Testis (tissue), 2 donors: ENCODE measurements at regions not wholly inside any gene's neighbourhood (a gene's known extent, or its start where the extent isn't known, plus 50 kb on each side); places are given as distances from the start of the nearest gene placed in this dataset.

Source experiments
- DNase-seq: peaks from one replicate; pipeline ENCODE4 v3.0.0-alpha.2; 2019
- H3K27ac ChIP-seq, 2 donors: fragments of 200-600 bp; sonication (generic); one replicate each; pipeline ENCODE4 v1.5.1; 2019
- H3K27me3 ChIP-seq: fragments of 200-600 bp; sonication (generic); one replicate; pipeline ENCODE4 v1.5.1; 2019
- H3K36me3 ChIP-seq: fragments of 200-600 bp; sonication (generic); one replicate; pipeline ENCODE4 v1.5.1; 2017; ENCODE audit warnings: low read depth; ENCODE audit errors: missing control alignments
- H3K4me1 ChIP-seq: fragments of 200-600 bp; sonication (generic); one replicate; pipeline ENCODE4 v1.5.1; 2019
- H3K4me3 ChIP-seq, 2 donors: fragments of 200-600 bp; sonication (generic); one replicate each; pipeline ENCODE4 v1.5.1; 2017 to 2019
- H3K9me3 ChIP-seq: fragments of 200-600 bp; sonication (generic); one replicate; pipeline ENCODE4 v1.5.1; 2017
- CTCF ChIP-seq, 3 experiments: fragments of 450-650 bp in 2 of 3; fragments of 200-600 bp in 1 of 3; sonication (generic) in 1 of 3; IDR thresholded peaks; one replicate each; pipeline ENCODE4 v1.5.1; 2016 to 2019; ENCODE audit warnings: antibody characterized with exemption in 3 of 3, mild to moderate bottlenecking in 2 of 3, moderate library complexity in 1 of 3
- POLR2A ChIP-seq: fragments of 450-650 bp; IDR thresholded peaks from one replicate; pipeline ENCODE4 v1.6.1; 2017; ENCODE audit warnings: antibody characterized with exemption, mild to moderate bottlenecking, moderate library complexity
- WGBS, 2 donors: methylation state at CpG; one replicate each; pipeline ENCODE4 v1.1.5; 2018; 5-methylcytosine and 5-hydroxymethylcytosine counted together
- intact Hi-C: fragments of 100-400 bp; cut with DNase I; formaldehyde crosslinking; loops from one replicate; pipeline ENCODE4 v1.15.1; 2023; ENCODE audit warnings: low total_unique reads

DNA sequence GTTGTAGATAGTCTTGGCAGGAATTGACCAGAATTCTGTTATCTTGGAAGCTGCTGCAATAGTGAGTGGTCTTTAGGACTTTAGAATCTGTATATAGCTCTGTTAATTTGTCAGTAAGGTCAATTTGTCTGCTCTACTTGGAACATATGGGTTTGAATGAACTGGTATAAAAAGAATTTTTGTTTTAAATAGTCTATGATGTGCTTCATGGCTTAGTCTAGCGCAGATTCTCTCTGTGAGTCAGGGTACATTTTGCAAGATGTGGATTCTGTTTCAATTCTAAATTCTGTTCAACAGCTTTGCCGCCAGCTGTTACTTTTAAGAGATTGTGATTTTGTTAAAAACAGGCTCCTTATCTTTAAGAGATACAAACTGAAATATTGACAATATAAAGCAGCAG, 135.9 kb upstream of the AGBL1 start:
- Histone ChIP-seq H3K4me1 (no peaks in the 10 kb centered on the region), H3K27me3 (no peaks in the 10 kb centered on the region), H3K36me3 (no peaks in the 10 kb centered on the region), H3K9me3 (no peaks in the 10 kb centered on the region), H3K4me3 (no peak overlapping the region), H3K27ac (no peak overlapping the region)
- no peak for TF ChIP-seq POLR2A
- TF ChIP-seq CTCF (IDR thresholded peaks at IDR 0.05) = no peak
- no peak for DNase-seq
- WGBS, 2 donors = 54 to 62% methylated on average over 2 of the region's 2 CpGs
- intact Hi-C loops = no loop called here

- no peaks in the 10 kb centered on the region for H3K27me3 ChIP-seq
- no peak overlapping the region for H3K4me3 ChIP-seq
- no peak for DNase-seq
- 58 to 71% methylated on average over 3 of the region's 3 CpGs for WGBS, 2 donors
- H3K36me3 ChIP-seq = no peaks in the 10 kb centered on the region
- H3K27ac ChIP-seq = no peak overlapping the region
- no peaks in the 10 kb centered on the region for H3K4me1 ChIP-seq
- no peak for TF ChIP-seq POLR2A
- TF ChIP-seq CTCF (IDR thresholded peaks at IDR 0.05) = no peak
- no peaks in the 10 kb centered on the region for H3K9me3 ChIP-seq
- intact Hi-C loops = no loop called here
Observed at GRCh38 chr15:85947021-85947420, 132.7 kb upstream of the AGBL1 start.

DNA sequence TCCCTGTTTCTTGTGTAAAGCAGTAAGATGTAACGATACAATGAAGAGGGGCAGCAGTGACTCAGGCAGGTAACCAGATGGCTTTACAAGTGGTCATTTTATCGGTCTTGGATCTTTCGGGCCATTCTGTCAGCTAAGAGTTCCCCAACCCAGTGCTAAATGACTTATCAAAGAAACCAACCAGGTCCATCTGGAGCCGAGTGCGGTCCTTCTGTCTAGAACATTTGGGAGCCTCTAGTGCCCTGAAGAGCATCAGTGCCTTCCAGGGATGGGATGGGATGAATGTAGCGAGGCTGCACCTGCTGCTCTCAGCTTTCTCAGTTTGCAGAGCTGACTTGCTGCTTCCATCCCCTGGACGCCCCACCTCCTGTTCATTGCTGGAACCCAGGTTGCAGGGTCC, 131.7 kb upstream of the AGBL1 start:
- DNase-seq = no peak
- H3K27me3 ChIP-seq = no peaks in the 10 kb centered on the region
- no peaks in the 10 kb centered on the region for H3K9me3 ChIP-seq
- H3K4me3 ChIP-seq = no peak overlapping the region
- H3K36me3 ChIP-seq = no peaks in the 10 kb centered on the region
- intact Hi-C loops = no loop called here
- no peaks in the 10 kb centered on the region for H3K4me1 ChIP-seq
- 87 to 90% methylated on average over 7 of the region's 7 CpGs for WGBS, 2 donors
- TF ChIP-seq POLR2A (no peak), CTCF (IDR thresholded peaks at IDR 0.05) (no peak)
- no peak overlapping the region for H3K27ac ChIP-seq

DNA sequence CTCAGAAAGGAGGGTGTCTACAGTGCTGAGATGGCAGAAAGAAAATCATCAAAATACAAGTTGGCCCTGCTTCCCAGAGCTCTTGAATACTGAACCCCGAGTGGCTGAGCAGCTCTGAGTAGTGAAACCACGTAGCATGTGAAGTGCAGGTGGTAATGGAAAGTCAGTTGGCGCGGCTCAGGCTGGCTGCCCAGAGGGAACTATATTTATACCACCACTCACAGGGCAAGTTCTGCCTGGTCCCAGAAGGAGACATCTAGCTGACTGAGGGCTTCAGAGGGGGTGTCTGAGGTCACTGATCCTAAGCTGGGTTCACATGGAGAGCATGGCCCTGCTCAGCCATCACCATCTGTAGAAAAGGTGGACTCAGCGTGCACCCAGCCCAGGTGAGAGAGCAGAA, 129.6 kb upstream of the AGBL1 start:
- no peak for TF ChIP-seq POLR2A
- DNase-seq = no peak
- H3K27ac ChIP-seq = no peak overlapping the region
- H3K4me3 ChIP-seq = no peak overlapping the region
- no peaks in the 10 kb centered on the region for H3K36me3 ChIP-seq
- WGBS, 2 donors = 86 to 88% methylated on average over 5 of the region's 5 CpGs
- H3K27me3 ChIP-seq = no peaks in the 10 kb centered on the region
- H3K9me3 ChIP-seq = no peaks in the 10 kb centered on the region
- H3K4me1 ChIP-seq = no peaks in the 10 kb centered on the region
- intact Hi-C loops = no loop called here

DNA sequence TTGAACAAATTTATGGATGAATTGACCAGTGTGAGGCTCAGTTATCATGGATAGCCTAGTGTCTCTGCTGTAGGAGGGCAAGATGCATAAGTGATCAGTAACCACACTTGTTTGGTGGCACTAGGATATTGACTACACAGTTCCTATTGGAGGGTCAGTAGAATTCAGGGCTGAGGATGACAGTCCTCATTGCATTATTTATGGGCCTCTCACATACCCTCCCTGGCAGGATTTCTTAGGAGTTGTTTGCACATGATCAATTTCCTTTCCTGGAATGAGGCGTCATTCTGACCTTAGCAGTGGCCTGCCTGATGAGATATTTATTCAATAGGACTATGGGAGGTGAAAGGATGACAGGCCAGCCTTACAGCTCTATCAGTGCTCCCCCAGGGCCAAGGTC, 125.1 kb upstream of the AGBL1 start:
- Histone ChIP-seq H3K4me1 (no peaks in the 10 kb centered on the region), H3K27me3 (no peaks in the 10 kb centered on the region), H3K4me3 (no peak overlapping the region), H3K9me3 (no peaks in the 10 kb centered on the region), H3K36me3 (no peaks in the 10 kb centered on the region), H3K27ac (no peak overlapping the region)
- intact Hi-C loops = no loop called here
- TF ChIP-seq CTCF (IDR thresholded peaks at IDR 0.05) (no peak), POLR2A (no peak)
- WGBS, 2 donors = 19 to 56% methylated on average over 1 of the region's 1 CpG
- DNase-seq = no peak
